OCI-LY7 (cell line): ENCODE measurements at regions not wholly inside any gene's neighbourhood (a gene's known extent, or its start where the extent isn't known, plus 50 kb on each side); places are given as distances from the start of the nearest gene placed in this dataset.

Experiments
- BruUV-seq: library from RNA; stranded (reverse); fragments of 400-500 nt; replicated peaks from 2 replicates; lab custom pipeline; 2021; lab: Mats Ljungman, UMichigan
- CTCF ChIA-PET: fragments of 300-600 bp; sonication (Branson Sonifier 250); formaldehyde crosslinking; loops from one replicate; lab custom pipeline; 2022; ENCODE audit warnings: antibody characterized with exemption; ENCODE audit not compliant: unreplicated experiment; lab: Charles Lee
- POLR2A ChIA-PET: fragments of 300-600 bp; sonication (Branson Sonifier 250); formaldehyde crosslinking; loops from one replicate; lab custom pipeline; 2022; ENCODE audit warnings: antibody characterized with exemption; lab: Charles Lee
- DNase-seq: peaks from one replicate; pipeline ENCODE4 v3.0.0-alpha.2; 2015; ENCODE audit warnings: low spot score
- H2AFZ ChIP-seq: fragments of 200-600 bp; sonication (generic), shearing (Covaris generic); 2 replicates; pipeline ENCODE4 v1.6.1; 2014; ENCODE audit warnings: mild to moderate bottlenecking, antibody characterized with exemption, low read length, moderate library complexity
- H3K27ac ChIP-seq: fragments of 200-600 bp; sonication (generic); 2 replicates; pipeline ENCODE4 v1.5.1; 2014; ENCODE audit warnings: mixed run types, low read depth, mild to moderate bottlenecking, moderate library complexity, low read length, inconsistent platforms; ENCODE audit not compliant: poor library complexity, severe bottlenecking
- H3K36me3 ChIP-seq: fragments of 200-600 bp; sonication (generic); 2 replicates; pipeline ENCODE4 v1.6.1; 2014; ENCODE audit warnings: mild to moderate bottlenecking, antibody characterized with exemption, low read length, moderate library complexity, mixed read lengths; ENCODE audit not compliant: insufficient read depth
- H3K4me1 ChIP-seq: fragments of 200-600 bp; sonication (generic); 2 replicates; pipeline ENCODE4 v1.5.1; 2014; ENCODE audit warnings: mild to moderate bottlenecking, low read length; ENCODE audit not compliant: insufficient read depth, poor library complexity, severe bottlenecking
- H3K4me2 ChIP-seq: fragments of 200-600 bp; sonication (generic); 2 replicates; pipeline ENCODE4 v1.6.1; 2014; ENCODE audit warnings: mild to moderate bottlenecking, low read length
- H3K4me3 ChIP-seq: fragments of 200-600 bp; sonication (generic); 2 replicates; pipeline ENCODE4 v1.5.1; 2014; ENCODE audit warnings: mild to moderate bottlenecking, low read depth, low read length; ENCODE audit not compliant: poor library complexity, severe bottlenecking
- H3K79me2 ChIP-seq: fragments of 200-600 bp; sonication (generic); 2 replicates; pipeline ENCODE4 v1.6.1; 2016; ENCODE audit warnings: low read depth, mild to moderate bottlenecking, low read length, moderate library complexity, mixed read lengths; ENCODE audit not compliant: insufficient read depth
- H3K9me2 ChIP-seq: fragments of 200-600 bp; sonication (generic); 2 replicates; pipeline ENCODE4 v1.6.1; 2016; ENCODE audit warnings: mild to moderate bottlenecking, low read length, mixed read lengths; ENCODE audit not compliant: insufficient read depth
- H3K9me3 ChIP-seq: fragments of 200-600 bp; sonication (generic); 2 replicates; pipeline ENCODE4 v1.6.1; 2014; ENCODE audit warnings: mild to moderate bottlenecking, mixed run types, low read length, mixed read lengths
- H4K20me1 ChIP-seq: fragments of 200-600 bp; sonication (generic); 2 replicates; pipeline ENCODE4 v1.6.1; 2014; ENCODE audit warnings: mild to moderate bottlenecking, antibody characterized with exemption, low read length, moderate library complexity, mixed read lengths; ENCODE audit not compliant: insufficient read depth
- CTCF ChIP-seq: fragments of 200-600 bp; sonication (generic); conservative IDR thresholded peaks from 2 replicates; pipeline ENCODE4 v1.5.1; 2014; ENCODE audit warnings: mild to moderate bottlenecking, antibody characterized with exemption, low read length, moderate library complexity, mixed read lengths
- EZH2phosphoT487 ChIP-seq: fragments of 200-600 bp; sonication (generic); IDR thresholded peaks from 2 replicates; pipeline ENCODE4 v1.6.1; 2018; ENCODE audit warnings: low read depth, borderline replicate concordance, mild to moderate bottlenecking, mixed run types, antibody characterized with exemption, low read length, moderate library complexity, mixed read lengths
- intact Hi-C: fragments of 100-400 bp; cut with micrococcal nuclease; formaldehyde crosslinking; loops from one replicate; pipeline ENCODE4 v1.10.0; 2022; ENCODE audit not compliant: unreplicated experiment

GRCh38 chr21:16304174-16305095 is 574.7 kb downstream of the USP25 start:
- intact Hi-C loops = no loop called here
- no peak for DNase-seq
- TF ChIP-seq EZH2phosphoT487 = no peak
- TF ChIP-seq CTCF = no peak
- Histone ChIP-seq H3K9me2 (no peaks in the 10 kb centered on the region), H4K20me1 (no peaks in the 10 kb centered on the region), H3K9me3 (no peaks in the 10 kb centered on the region), H3K4me2 (no peak overlapping the region), H3K79me2 (no peaks in the 10 kb centered on the region), H2AFZ (no peak overlapping the region), H3K27ac (no peak overlapping the region), H3K4me3 (no peak overlapping the region), H3K36me3 (no peaks in the 10 kb centered on the region), H3K4me1 (no peaks in the 10 kb centered on the region)
- BruUV-seq = no TSS peak
- CTCF ChIA-PET = no interaction called here
- POLR2A ChIA-PET = interaction anchor here (0.7 kb wide), 1 partner anchor 13 kb away, joined by 5 read pairs; no protein-coding TSS in a partner anchor

- DNase-seq = no peak
These were observed 575.9 kb downstream of the USP25 start for GRCh38 chr21:16305686-16306085.

More at GRCh38 chr21:16305686-16306085, 575.9 kb downstream of the USP25 start:
- Histone ChIP-seq H3K4me1 (no peaks in the 10 kb centered on the region), H3K9me2 (no peaks in the 10 kb centered on the region), H3K4me2 (no peak overlapping the region), H3K4me3 (no peak overlapping the region), H3K9me3 (no peaks in the 10 kb centered on the region), H3K27ac (no peak overlapping the region), H3K79me2 (no peaks in the 10 kb centered on the region), H2AFZ (no peak overlapping the region), H3K36me3 (no peaks in the 10 kb centered on the region), H4K20me1 (no peaks in the 10 kb centered on the region)
- BruUV-seq = no TSS peak
- CTCF ChIA-PET = no interaction called here
- intact Hi-C loops = no loop called here
- POLR2A ChIA-PET = no interaction called here
- TF ChIP-seq EZH2phosphoT487 (no peak), CTCF (no peak)
